Loucy (cell line): ENCODE measurements at regions not wholly inside any gene's neighbourhood (a gene's known extent, or its start where the extent isn't known, plus 50 kb on each side); places are given as distances from the start of the nearest gene placed in this dataset.

Source experiments
- EZH2phosphoT487 ChIP-seq: fragments of 200-600 bp; IDR thresholded peaks from 2 replicates; pipeline ENCODE4 v1.6.1; 2018; ENCODE audit warnings: antibody characterized with exemption, mild to moderate bottlenecking, moderate library complexity, borderline replicate concordance
- TF ChIP-seq, protein P1 (sequence below): fragments of 200-600 bp; sonication (generic); conservative IDR thresholded peaks from 2 replicates; pipeline ENCODE4 v1.5.1; 2014; ENCODE audit warnings: mild to moderate bottlenecking, antibody characterized with exemption, low read length

DNA sequence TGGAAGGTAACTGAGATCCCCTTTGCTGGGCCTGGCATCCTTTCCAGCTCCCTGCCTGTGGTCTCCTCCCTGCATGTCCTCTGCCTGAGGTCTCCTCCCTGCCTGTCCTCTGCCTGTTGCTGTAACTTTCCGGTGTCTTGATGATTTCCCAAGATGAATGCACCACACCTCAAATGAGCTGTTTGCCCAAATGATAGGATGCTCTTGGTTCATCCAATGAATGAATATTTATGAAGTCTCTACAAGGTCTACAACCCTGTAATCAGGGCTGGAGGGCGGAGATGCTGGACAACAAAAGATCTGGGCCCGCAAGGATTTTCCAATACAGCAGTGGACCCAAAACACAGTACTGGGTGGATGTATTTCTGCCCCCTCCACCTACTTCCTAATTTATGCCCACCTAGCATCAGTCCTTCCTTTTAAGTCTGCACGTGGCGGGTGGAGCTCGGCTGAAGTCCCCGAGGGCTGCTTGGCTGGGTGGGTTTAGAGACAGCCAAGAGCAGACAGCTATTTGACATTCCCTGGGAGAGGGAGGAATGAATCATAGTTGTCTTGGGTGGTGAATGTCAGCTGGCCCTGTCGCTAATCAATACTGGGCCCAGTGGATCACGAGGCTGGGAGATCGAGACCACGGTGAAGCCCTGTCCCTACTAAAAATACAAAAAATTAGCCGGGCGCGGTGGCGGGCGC is 60.3 kb upstream of the GRHL3 start:
- TF ChIP-seq, protein P1, sequence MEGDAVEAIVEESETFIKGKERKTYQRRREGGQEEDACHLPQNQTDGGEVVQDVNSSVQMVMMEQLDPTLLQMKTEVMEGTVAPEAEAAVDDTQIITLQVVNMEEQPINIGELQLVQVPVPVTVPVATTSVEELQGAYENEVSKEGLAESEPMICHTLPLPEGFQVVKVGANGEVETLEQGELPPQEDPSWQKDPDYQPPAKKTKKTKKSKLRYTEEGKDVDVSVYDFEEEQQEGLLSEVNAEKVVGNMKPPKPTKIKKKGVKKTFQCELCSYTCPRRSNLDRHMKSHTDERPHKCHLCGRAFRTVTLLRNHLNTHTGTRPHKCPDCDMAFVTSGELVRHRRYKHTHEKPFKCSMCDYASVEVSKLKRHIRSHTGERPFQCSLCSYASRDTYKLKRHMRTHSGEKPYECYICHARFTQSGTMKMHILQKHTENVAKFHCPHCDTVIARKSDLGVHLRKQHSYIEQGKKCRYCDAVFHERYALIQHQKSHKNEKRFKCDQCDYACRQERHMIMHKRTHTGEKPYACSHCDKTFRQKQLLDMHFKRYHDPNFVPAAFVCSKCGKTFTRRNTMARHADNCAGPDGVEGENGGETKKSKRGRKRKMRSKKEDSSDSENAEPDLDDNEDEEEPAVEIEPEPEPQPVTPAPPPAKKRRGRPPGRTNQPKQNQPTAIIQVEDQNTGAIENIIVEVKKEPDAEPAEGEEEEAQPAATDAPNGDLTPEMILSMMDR: no peak
- TF ChIP-seq EZH2phosphoT487: no peak
